ENCODE measurements at regions not wholly inside any gene's neighbourhood (a gene's known extent, or its start where the extent isn't known, plus 50 kb on each side); places are given as distances from the start of the nearest gene placed in this dataset.
A peak's percentile ranks its signal among the peaks of the same experiment; 100 is the strongest.

GRCh38 chr6:88483424-88483823, 317.3 kb upstream of the CNR1 start:
- Histone ChIP-seq H3K4me1 (ENCODE audit: insufficient read depth) (no peaks in the 10 kb centered on the region), H3K4me2 (no peak overlapping the region), H4K20me1 (replicated peaks; ENCODE audit: insufficient read depth) (no peaks in the 10 kb centered on the region), H3K27me3 (ENCODE audit: insufficient read depth) (no peaks in the 10 kb centered on the region), H3K36me3 (ENCODE audit: insufficient read depth) (no peaks in the 10 kb centered on the region), H3K9me2 (ENCODE audit: insufficient read depth) (no peaks in the 10 kb centered on the region), H2AFZ (no peak overlapping the region), H3K27ac (ENCODE audit: low read depth) (no peak overlapping the region), H3K79me2 (replicated peaks; ENCODE audit: insufficient read depth) (no peaks in the 10 kb centered on the region), H3F3A (replicated peaks; ENCODE audit: low read depth) (no peaks in the 10 kb centered on the region), H3K4me3 (no peak overlapping the region)
- no peak overlapping the region for H3K4me3 Mint-ChIP-seq
- DNase-seq (ENCODE audit: low spot score) (peak; percentile 13), ATAC-seq (no peak)
- no peak overlapping the region for H3K27ac Mint-ChIP-seq
- TF ChIP-seq JUNB (IDR thresholded peaks at IDR 0.05; ENCODE audit: unreplicated experiment) (no peak), ZNF331 (CRISPR knock-in tag; IDR thresholded peaks at IDR 0.05; ENCODE audit: low read depth) (no peak), REST (IDR thresholded peaks at IDR 0.05; ENCODE audit: unreplicated experiment) (peak; percentile 75), ETS1 (IDR thresholded peaks at IDR 0.05) (no peak), NANOG (IDR thresholded peaks at IDR 0.05; ENCODE audit: borderline replicate concordance) (no peak)
- H3K36me3 Mint-ChIP-seq (ENCODE audit: low read depth): peaks cover 5% of the 10 kb centered on the region; the same call in 1 of the 3 replicates
- no peaks in the 10 kb centered on the region; the same call in 2 of the 3 replicates for H3K4me1 Mint-ChIP-seq
- peaks cover 3% of the 10 kb centered on the region for H3K27me3 Mint-ChIP-seq (ENCODE audit: insufficient read depth, low read depth, poor library complexity)
- peaks cover 29% of the 10 kb centered on the region for H3K9me3 Mint-ChIP-seq

- Mint-ChIP-seq H3K4me3 (no peak overlapping the region), H3K27ac (no peak overlapping the region), H3K27me3 (ENCODE audit: insufficient read depth, low read depth, poor library complexity) (peaks cover 3% of the 10 kb centered on the region), H3K9me3 (peaks cover 39% of the 10 kb centered on the region), H3K4me1 (no peaks in the 10 kb centered on the region; the same call in 2 of the 3 replicates), H3K36me3 (ENCODE audit: low read depth) (peaks cover 13% of the 10 kb centered on the region)
- Histone ChIP-seq H3K27ac (ENCODE audit: low read depth) (no peak overlapping the region), H3K9me2 (ENCODE audit: insufficient read depth) (no peaks in the 10 kb centered on the region), H3F3A (replicated peaks; ENCODE audit: low read depth) (no peaks in the 10 kb centered on the region), H3K4me3 (no peak overlapping the region), H3K36me3 (ENCODE audit: insufficient read depth) (no peaks in the 10 kb centered on the region), H3K4me1 (ENCODE audit: insufficient read depth) (no peaks in the 10 kb centered on the region), H4K20me1 (replicated peaks; ENCODE audit: insufficient read depth) (no peaks in the 10 kb centered on the region), H2AFZ (no peak overlapping the region), H3K27me3 (ENCODE audit: insufficient read depth) (no peaks in the 10 kb centered on the region), H3K79me2 (replicated peaks; ENCODE audit: insufficient read depth) (no peaks in the 10 kb centered on the region), H3K4me2 (no peak overlapping the region)
- ATAC-seq (no peak), DNase-seq (ENCODE audit: low spot score) (no peak)
- TF ChIP-seq STAT1 (IDR thresholded peaks at IDR 0.05; ENCODE audit: unreplicated experiment) (no peak), REST (IDR thresholded peaks at IDR 0.05; ENCODE audit: unreplicated experiment) (no peak), ETS1 (IDR thresholded peaks at IDR 0.05) (no peak), CTCF (conservative IDR thresholded peaks at IDR 0.05; ENCODE audit: low read depth in 2 of 2) (no peak), CREB1 (CRISPR knock-in tag; IDR thresholded peaks at IDR 0.05; ENCODE audit: low read depth) (no peak), ZNF331 (CRISPR knock-in tag; IDR thresholded peaks at IDR 0.05; ENCODE audit: low read depth) (no peak), JUNB (IDR thresholded peaks at IDR 0.05; ENCODE audit: unreplicated experiment) (no peak), NANOG (IDR thresholded peaks at IDR 0.05; ENCODE audit: borderline replicate concordance) (no peak), EZH2phosphoT487 (IDR thresholded peaks at IDR 0.05; ENCODE audit: unreplicated experiment) (no peak), POLR2AphosphoS5 (IDR thresholded peaks at IDR 0.05; ENCODE audit: low read depth) (no peak)
These were observed 316.3 kb upstream of the CNR1 start for GRCh38 chr6:88482465-88482864.
